HG02973 (cell line): ENCODE measurements at regions not wholly inside any gene's neighbourhood (a gene's known extent, or its start where the extent isn't known, plus 50 kb on each side); places are given as distances from the start of the nearest gene placed in this dataset.

Experiments used
- ATAC-seq: cut with Tn5 transposase; IDR thresholded peaks from one replicate; pipeline ENCODE4 v1.9.1; 2021; ENCODE audit warnings: moderate library complexity; ENCODE audit not compliant: unreplicated experiment

- no peak for ATAC-seq
Observed at GRCh38 chr21:16530656-16531055, 800.9 kb downstream of the USP25 start.

- no peak for ATAC-seq
Observed at GRCh38 chr21:16532840-16533239, 803.1 kb downstream of the USP25 start.

- no peak for ATAC-seq
Observed at GRCh38 chr21:16533692-16534407, 804.1 kb downstream of the USP25 start.

- ATAC-seq = no peak
Observed at GRCh38 chr21:16534408-16535101, 804.8 kb downstream of the USP25 start.

- ATAC-seq = no peak
Observed at GRCh38 chr21:16535102-16535422, 805.3 kb downstream of the USP25 start.

- ATAC-seq = no peak
Observed at GRCh38 chr21:16535626-16536025, 805.8 kb downstream of the USP25 start.

GRCh38 chr21:16536140-16536539 is 806.4 kb downstream of the USP25 start:
- no peak for ATAC-seq

- ATAC-seq = no peak
Observed at GRCh38 chr21:16536643-16537434, 807.1 kb downstream of the USP25 start.

GRCh38 chr21:16537501-16537900 is 807.7 kb downstream of the USP25 start:
- no peak for ATAC-seq

- ATAC-seq = no peak
Observed at GRCh38 chr21:16538405-16538804, 808.6 kb downstream of the USP25 start.

- no peak for ATAC-seq
Observed at GRCh38 chr21:16538936-16539440, 809.2 kb downstream of the USP25 start.

- ATAC-seq = no peak
Observed at GRCh38 chr21:16540966-16541727, 811.4 kb downstream of the USP25 start.

GRCh38 chr21:16550118-16550517 is 820.3 kb downstream of the USP25 start:
- ATAC-seq = no peak

GRCh38 chr21:16550917-16551741 is 821.3 kb downstream of the USP25 start:
- ATAC-seq = no peak

GRCh38 chr21:16552880-16553279 is 823.1 kb downstream of the USP25 start:
- no peak for ATAC-seq

- ATAC-seq = no peak
Observed at GRCh38 chr21:16554503-16554902, 824.7 kb downstream of the USP25 start.

GRCh38 chr21:16563116-16563515 is 833.3 kb downstream of the USP25 start:
- ATAC-seq = no peak

GRCh38 chr21:16563795-16564194 is 834.0 kb downstream of the USP25 start:
- ATAC-seq = no peak

- no peak for ATAC-seq
Observed at GRCh38 chr21:16568244-16568643, 838.5 kb downstream of the USP25 start.

GRCh38 chr21:16568661-16569060 is 838.9 kb downstream of the USP25 start:
- ATAC-seq = no peak
